RPMI8226 (cell line): ENCODE measurements at regions not wholly inside any gene's neighbourhood (a gene's known extent, or its start where the extent isn't known, plus 50 kb on each side); places are given as distances from the start of the nearest gene placed in this dataset.

Source experiments
- DNase-seq: peaks from one replicate; pipeline ENCODE4 v3.0.0-alpha.2; 2015

DNA sequence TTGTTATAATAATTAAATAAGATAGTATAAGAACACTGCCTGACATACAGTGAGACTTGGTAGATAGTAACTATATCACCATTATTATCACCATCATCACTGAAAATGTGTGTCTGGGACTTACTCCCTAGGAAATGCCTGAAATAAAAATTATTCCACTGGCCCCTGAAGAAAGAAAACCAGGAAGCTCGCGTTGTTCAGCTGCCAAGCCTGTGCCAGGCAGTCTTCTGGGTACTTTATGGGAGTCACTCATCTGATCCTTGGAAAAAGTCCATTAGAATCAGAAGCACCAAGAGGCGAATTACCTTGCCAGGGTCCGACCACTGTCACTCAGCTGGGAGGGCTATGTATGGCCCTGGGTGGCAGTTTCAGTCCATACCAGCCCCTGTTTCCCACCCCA is 220.3 kb upstream of the TPM1 start:
- DNase-seq: no peak

DNA sequence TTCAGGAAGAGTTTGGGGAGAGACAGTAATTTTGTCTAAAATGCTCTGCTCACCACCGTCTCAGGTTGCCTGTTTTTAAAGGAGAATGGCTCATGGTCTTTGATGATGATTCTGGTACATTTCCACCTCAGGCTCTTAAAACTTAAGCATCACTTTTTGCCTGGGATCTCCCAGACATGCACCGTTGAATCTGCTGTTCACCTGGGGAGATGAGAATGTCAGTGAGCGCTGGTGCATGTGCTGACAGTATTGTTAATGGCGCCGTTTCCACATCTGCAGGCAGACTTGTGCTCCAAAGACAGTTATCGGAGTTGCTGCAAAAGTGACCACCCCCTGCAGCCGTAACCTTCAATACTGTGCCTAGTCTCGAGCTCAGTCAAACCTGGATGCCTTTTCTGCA is 219.0 kb upstream of the TPM1 start:
- DNase-seq: no peak

DNA sequence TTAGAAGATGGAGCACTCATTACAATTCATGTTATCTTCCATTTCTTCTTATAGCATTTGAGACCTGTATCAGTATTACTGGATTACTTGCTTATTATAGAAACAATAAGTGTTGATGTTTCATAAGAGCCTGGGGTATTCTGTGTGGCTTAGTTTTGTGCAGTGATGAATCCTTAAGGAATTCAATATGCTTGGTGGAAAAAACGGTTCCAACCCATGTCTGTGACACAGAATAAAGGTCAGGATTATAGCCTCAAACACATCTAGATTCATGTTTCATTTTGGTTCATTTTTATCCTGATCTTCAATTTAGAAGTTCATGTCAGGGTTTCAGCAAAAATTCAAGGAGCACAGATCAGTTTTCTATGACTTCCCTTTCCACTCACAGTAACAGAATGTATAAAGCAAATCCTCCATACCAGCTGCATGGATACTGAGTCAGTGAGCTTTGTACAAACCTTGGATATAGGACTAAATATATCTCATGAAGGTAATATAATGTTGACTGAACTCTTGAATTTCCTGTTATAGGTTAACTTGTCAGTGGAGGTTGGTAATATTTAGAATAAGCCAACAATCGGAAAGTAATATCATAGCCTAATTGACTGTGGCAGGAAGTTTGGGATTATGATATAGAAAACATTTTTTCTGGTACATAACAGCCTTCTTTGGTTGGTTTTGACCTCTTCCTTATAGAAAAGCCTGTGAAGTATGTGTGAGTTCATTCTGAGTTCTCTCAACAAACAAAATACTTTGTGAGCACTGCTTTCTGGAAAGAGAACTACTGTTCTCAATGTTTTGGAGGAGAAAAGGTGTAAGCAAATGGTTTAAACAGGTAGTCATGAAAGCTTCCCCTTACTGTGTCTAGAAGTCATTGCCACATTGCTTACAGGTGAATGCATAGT is 218.2 kb upstream of the TPM1 start:
- DNase-seq: no peak

DNA sequence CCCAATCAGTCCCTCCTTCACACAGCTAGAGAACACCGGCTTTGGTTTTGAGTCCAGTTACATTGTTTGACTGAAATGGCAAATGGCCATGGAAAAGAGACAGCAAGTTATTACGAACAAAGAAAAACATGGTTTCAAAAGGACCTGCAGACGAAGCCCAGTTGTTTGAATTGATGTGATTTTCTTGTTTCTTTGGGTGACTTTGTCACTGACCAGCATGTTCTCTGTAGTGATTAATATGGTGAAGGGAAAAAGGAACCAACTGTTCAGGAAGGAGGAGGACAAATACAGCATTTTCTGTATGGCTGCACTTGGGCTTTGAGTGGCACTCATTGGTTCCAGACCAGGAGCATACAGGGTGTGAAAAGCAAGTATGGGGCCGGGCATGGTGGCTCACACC is 217.4 kb upstream of the TPM1 start:
- DNase-seq: no peak

DNA sequence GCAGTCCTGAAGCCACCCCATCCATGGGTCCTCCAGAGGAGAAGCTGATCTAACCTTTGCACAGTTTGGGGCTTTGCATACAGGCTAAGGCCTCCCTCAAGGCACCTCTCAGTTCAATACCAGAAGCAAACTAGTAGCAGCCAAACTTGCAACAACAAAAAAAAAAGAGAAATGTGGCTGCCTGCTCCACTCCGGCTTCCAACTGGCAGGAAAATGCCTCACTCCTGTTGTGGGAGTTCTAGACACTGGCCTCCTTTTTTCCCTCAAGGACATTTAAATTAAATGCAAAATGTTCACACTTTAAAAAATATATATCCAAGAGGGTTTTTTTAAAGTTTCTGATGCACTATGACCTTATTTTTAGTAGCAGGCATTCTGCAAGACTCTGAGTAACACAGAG is 216.0 kb upstream of the TPM1 start:
- DNase-seq: no peak

DNA sequence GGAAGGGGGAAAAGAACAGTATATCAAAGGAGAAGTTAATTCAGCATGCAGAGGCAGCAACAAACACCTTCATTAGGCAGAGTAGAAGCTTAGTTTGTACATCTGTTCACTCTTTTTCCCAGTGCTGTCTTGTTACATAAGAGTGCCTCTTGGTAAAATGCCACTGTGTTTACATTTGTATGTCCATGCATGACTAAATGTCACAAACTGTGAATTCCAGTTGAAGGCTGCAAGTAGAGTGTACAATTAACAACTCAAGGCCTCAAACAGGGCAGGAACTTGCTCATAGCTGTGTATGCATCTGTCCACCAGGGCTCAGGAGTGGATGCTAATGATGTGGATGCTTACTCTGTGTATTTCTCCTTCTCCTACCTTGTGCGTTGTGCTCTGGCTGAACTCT is 214.2 kb upstream of the TPM1 start:
- no peak for DNase-seq

DNA sequence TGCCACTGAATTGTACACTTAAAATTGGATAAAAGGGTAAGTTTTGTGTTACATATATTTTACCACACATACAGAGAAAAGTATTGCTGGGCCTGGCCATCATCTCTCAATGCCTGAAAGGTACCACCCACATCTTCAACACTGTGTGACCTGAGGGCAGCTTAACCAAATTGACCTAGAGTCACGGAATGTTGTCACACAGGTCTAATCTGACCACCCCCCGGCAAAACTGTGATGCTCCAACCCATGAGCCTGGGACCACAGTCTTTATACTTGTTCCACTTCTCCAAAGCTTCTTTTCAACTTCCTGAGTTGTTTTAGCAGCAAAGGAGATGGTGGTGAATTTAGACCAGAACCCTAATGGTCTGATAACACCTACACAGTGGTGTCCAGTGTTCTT is 210.3 kb upstream of the TPM1 start:
- no peak for DNase-seq

DNA sequence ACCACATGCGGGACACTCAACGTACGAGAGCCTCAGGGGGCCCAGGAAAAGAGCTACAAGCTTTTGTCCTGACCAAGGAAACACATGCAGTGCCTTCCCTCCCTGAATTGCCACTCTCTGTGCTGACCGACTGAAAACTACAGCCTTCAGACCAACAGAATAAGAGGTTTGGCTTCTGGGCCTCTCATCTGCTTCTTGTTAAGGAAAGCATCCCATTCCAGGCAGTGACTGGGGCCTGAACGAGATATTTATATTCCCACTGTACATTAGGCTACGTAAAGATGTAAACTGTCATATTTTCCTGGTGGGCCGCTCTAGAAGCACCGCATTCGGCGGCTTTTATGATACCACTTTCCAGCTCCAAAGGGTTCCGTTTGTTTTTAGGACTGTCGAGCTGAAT is 208.9 kb upstream of the TPM1 start:
- DNase-seq: no peak

DNA sequence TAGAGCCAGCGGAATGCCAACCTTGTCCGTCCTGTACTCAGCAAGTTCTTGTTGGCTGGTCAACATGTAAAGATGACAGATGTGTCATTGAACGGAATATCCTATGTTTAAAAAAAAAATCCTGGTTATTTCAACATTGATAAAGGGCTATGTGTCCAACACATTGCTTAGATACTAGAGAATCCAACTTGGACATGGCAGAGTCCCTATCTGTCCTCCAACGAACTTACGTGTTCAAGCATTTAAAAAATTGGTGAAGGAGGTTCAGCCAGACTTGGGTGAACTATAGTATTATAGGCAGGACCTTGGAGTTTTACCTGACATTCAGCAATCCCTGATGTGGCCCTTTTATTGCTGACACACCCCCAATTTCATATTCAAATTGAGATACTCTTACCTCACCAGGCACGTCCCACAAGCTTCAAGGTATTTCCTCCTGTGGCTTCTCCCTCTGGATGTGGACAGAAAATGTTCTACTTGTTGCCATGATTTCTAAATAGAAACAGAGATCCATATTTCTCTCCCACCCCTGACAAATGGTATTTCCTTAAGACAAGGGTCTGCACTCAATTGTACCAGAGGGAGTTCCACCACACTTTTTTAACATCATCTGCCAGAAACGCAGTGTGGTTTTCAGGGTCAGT is 207.7 kb upstream of the TPM1 start:
- no peak for DNase-seq

DNA sequence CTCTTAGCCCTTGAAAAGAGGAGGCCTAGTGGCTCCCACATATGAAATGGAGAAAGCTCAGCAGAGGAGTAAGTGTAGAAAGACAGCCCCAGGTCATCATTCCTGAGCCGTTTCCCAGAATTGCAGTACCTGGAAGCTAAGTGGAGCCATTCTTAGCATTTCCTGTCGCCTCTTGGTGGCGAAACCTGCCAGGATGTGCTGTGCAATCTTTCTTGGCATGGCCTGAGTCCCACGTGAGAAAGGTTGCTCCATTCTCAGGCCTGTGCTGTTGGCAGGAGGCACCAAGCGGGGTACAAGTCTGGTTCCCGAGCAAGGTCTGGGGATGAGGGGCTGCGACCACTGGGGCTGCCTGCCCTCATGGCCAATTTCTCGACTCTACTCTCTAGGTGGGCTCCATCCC is 207.2 kb upstream of the TPM1 start:
- DNase-seq: no peak

DNA sequence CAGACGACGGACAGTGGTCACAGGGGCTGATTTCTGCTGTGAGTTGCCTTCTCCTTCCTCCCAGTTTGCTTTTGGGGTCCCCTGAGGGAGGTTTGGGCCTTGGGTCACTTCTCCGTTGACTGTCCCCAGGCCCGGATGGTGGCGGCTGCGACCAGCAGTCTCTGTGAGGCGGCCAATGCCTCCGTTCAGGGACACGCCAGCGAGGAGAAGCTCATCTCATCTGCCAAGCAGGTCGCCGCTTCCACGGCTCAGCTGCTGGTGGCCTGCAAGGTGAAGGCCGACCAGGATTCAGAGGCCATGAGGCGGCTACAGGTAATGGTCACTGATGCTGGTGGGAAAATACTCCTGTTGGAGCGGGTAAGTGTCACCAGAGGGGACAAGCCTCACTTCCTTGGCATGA is 206.8 kb upstream of the TPM1 start:
- DNase-seq: no peak

DNA sequence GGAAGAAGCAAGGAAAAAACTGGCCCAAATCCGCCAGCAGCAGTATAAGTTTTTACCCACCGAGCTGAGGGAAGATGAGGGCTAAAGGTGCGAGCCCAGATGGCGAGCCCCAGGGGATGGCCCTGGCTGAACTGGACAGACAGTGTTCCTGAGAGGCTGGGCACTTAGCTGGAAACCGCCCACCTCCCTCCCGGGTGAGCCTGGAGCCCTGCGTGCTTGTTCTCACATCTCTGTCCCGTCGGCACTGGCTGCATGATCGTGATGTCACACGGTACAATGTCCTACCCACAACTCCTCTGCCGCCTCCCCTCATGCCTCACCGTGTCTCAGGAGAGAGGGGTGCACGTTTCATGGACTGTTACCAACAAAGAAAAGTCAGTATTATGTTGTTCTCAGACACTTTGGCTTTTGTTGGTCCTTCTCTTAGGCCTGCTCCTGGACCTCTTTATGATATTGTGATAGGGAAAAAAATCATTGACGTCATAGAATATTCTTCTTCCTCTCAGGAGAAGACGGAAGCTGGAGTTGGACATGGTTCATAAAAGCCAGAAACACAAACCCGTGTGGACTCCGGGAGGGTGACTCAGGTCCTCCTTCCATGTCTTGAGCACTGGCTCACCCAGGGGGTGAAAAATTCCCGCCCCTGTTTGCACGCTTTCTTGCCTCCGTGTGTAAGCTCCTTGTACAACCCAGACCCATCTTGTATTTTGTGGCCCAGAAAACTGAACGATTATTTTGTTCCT is 201.8 kb upstream of the TPM1 start:
- DNase-seq: no peak

DNA sequence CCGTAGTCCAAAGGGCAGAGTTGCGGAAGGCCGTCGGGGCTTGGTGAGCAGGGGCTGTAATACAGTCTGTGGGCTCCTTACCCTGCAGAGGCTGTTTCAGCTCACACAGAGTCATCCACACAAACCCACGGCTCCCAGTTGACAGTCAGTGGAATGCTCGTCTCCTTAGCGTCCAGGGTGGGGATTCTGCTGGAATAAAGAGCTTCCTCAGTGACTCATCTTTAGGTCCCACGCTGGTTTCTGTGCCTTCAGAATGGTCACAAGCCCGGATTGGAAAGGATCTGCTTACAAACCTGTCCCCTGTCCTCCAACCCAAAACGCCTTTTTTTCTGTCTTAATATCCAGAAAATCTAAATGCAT is 201.3 kb upstream of the TPM1 start:
- DNase-seq: no peak

DNA sequence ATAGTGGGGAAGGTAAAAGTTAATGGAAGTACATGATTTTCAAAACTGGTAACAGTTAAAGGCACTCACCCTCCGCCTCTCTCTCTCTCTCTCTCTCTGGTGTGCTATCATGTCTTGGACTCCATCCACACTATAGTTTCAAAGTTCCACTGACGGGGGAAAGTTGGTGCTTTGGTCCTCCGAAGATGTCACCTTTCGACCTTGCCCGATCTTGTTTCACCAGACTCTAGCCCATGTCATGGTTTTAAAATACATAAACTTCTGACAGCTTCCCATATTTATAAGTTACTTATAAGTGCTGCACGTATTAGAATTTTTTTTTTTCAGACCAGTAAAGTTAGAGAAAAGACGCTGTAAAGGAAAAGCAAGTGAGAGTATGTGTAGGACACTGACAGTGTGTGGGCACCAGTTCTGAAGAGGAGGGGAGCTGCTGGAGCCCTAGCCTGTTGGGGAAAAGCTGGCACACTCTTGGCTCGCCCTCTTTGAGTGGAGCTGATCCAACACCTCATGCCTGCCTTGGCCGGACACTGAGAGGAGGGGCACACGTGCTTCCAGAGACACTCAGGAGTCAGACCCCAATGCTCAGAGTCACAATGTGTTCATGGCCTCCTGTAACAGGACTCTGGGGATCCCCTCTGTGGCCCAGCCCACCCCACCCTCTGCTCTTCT is 200.5 kb upstream of the TPM1 start:
- DNase-seq: no peak

DNA sequence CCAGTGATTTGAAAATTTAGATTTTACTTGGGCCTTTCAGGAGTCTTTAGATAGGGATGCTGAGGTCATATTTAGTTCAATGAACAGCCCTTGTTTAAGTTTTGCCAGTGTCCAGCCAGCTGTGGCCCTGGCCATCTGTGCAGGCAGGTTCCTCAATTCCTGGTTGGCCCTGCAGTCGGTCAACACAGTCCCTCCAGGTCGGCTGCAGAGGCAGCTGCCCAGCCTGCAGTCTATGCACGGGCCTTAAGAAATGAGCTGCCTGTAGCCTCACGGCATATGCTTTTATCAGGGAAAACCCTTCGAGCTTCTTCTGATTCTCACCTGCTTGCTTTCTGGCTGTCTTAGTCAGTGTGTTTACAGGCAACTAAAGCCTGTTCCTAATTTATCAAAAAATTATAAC is 199.2 kb upstream of the TPM1 start:
- DNase-seq: no peak

DNA sequence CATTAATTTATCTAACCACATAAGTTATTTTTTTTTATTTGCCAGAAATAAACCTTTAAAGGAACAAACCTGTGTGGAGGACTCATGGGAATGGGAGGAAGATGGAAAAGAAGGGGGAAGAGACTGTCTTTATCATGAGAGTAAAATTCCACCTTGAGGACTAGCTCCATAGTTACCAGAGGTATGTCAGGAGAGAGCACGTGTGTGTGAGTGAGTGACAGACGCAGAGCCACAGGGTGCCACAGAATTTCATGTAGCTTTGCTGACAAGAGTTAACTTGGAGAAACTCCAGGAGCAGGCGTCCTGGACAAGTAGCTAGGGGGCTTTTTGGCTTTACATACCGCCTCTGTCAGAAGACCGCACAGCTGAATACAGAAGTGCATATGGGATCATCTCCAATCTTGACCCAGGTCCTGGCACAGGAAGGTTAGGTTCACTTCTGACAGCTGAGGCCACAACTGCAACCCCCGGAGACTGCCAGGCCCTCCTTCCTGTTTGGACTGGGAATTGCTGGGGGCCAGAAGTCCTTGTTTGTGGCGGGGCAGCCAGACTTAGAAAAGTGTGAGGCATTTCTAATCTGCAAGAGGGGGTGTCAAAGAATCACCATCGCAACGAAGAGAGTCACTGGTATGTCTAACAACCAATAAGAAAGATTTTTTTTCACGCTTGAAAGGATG is 197.8 kb upstream of the TPM1 start:
- no peak for DNase-seq

DNA sequence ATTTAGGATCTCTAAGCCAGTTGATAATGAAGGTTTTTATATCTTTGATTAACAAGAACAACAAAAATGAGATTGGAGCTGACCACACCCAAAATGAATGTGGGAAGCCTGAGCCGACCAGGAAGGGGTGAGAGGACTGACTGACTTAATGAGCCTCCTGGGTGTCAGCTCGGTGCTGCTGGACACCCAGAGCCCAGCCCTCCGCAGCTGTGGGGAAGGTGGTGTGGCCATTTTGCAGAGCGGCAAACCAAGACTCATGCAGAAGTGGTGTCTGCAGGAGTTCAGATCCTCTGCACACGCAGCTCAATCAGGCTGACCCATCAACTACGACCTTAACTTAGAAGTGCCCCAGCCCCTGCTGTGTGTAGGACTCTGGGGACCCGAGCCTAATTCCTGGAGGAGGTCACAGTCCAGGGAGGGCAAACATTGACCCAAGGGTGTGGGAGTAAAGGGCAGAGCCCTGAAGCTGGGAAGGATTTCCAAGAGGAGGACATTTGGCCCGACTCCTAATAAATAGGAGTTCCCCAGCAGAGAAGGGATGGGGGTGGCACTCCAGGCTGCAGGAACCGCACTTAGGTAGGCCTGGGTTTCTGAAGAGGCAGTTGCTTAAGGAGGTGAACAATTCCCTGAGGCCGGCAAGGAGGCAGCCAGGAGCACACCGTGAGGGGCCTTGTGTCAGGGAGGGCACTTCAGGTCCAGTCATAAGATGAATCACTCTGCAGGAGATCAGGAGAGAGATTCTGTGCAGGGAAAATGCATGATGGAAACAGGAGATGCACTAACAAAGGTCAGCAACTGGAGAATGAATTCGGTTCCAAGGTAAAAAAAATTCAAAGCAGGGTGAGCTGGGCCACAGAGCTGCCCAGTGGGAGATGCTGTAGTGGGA is 197.1 kb upstream of the TPM1 start:
- DNase-seq: no peak

DNA sequence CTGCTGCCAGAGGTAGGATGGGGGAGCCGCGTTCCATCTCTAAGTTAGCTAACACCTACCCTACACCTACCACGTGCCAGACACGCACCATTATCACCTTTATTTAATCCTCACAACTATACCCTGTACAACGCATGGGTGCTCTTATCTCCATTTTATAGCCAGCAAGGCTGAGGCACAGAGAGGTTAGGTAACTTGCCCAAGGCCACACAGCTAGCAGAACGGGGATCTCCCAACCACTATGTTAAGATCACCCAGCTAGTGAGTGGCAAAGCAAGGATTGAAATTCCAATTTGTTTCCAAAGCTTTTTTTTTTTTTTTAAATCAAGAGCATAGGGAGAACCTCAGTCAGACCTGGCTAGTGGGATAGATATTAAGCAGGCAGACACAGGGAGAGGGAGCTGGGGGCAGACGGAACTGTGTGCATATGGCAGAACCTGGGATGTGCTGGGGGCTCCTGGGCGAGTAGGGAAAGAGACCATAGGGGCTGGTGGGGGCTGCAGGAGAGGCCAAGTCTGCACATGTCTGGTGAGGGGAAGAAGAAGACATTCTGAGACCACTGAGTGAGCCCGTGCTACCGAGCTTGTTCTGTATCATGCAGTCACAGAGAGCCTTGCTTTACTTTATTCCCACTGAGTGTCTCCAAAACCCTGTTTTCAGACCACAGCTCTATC is 196.3 kb upstream of the TPM1 start:
- no peak for DNase-seq

DNA sequence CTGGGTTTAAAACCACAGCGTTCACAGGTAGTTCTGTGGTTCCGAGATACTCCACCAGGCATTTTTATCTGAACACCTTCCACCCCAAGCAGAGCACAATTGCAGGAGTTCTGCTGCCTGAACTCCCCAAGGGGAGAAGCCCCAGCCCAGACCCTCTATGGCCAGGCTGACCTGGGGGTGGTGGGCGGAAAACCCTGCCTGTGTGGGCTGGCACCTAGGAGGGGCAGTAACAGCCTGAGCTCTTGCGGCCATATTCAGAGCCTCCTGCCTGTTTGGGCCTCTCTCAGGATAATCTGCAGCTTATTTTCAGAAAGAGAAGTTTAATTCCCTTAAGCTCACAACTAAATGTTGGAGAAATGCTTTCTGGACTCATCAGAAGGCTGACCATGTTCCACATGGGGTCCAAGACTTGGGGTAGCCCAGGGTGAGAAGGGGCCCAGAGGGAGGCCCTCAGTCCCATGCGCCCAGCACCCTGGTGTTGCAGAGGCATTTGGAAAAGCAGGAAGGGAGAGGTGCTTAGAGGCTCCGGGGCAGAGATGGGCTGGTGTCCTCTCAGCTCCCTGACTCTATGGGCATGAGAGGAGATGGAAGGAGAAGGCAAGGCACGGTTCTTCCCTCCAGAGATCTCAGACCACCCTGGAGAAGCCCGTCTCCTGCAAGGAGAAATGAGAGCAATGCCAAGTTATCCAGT is 195.6 kb upstream of the TPM1 start:
- DNase-seq: no peak

DNA sequence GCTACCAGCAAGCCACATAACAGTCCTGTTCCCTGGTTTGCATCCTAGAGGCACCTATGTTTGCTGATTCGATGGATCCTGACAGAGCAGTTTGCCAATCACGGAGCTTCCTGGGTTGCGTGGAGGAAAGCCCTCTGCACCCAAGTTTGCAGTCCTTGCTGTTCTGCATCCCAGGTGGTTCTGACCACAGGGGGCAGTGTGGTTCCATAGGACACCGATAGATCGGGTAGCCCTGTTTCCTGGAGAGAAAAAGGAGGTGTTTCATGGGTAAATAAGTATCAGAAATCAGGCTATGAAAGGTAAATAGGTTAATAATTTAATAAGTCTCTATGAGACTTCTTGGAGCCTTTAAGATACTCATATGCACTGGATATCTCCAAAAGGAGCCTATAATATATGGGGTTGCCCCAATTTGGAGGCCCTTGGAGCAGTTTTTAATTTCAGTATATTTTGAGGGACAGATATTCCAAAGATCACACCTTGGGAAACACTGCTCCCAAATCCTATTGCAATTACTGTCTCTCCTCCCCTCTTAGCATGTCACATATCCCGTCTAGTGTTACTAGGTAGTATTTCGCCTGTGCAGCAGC is 194.6 kb upstream of the TPM1 start:
- DNase-seq: peak; percentile 87
